K562 (cell line): ENCODE measurements at regions not wholly inside any gene's neighbourhood (a gene's known extent, or its start where the extent isn't known, plus 50 kb on each side); places are given as distances from the start of the nearest gene placed in this dataset.

Experiments
- ATAC-seq: fragments of 200-7000 bp; cut with Tn5 transposase; 3 replicates; pipeline ENCODE4 v1.9.1; 2020; ENCODE audit warnings: moderate library complexity
- BruUV-seq: library from RNA; stranded (reverse); fragments of 400-500 nt; replicated peaks from 2 replicates; lab custom pipeline; 2021; lab: Mats Ljungman, UMichigan
- CTCF ChIA-PET: fragments of 300-600 bp; formaldehyde crosslinking; extraction: SDS; loops from one replicate; lab custom pipeline; 2021; ENCODE audit warnings: low intra/inter-chr PET ratio; lab: Yijun Ruan, JAX
- POLR2A ChIA-PET: fragments of 300-600, 350-650 bp; sonication (Branson Sonifier 250); formaldehyde crosslinking; extraction: SDS; loops from one replicate; lab custom pipeline; 2021; ENCODE audit warnings: antibody characterized with exemption, inconsistent platforms; lab: Yijun Ruan, JAX
- DNase-seq, 4 experiments: peaks; one replicate each; pipeline versions ENCODE4 v3.0.0 to v3.0.0-alpha.2; 2011 to 2018; ENCODE audit warnings: low spot score in 3 of 4, mixed read lengths in 3 of 4; ENCODE audit errors: extremely low read depth in 1 of 4
- FAIRE-seq: peaks from 2 replicates; lab custom pipeline; 2011; peaks lifted over from hg19 to GRCh38; lab: Jason Lieb, UNC
- H2AFZ ChIP-seq: 2 replicates; pipeline ENCODE4 v1.6.0; 2011; ENCODE audit warnings: low read depth, low read length, control low read depth, inconsistent platforms
- H3K27ac ChIP-seq: fragments of 200-600 bp; 3 replicates; pipeline ENCODE4 v1.8.0; 2011; ENCODE audit warnings: low read depth, mild to moderate bottlenecking, control low read depth, inconsistent platforms, low read length, moderate library complexity, mixed read lengths; ENCODE audit errors: extremely low read depth
- H3K27me3 ChIP-seq, 2 experiments: fragments of 300-600 bp in 1 of 2; 2 replicates in 1 of 2; 3 replicates in 1 of 2; pipeline versions ENCODE4 v1.6.0 to v1.8.0; 2011; ENCODE audit warnings: inconsistent platforms in 2 of 2, low read length in 2 of 2, mild to moderate bottlenecking in 1 of 2, mixed read lengths in 1 of 2, moderate library complexity in 1 of 2; ENCODE audit not compliant: control insufficient read depth in 2 of 2, insufficient read depth in 2 of 2
- H3K36me3 ChIP-seq: fragments of 300-600 bp; 3 replicates; pipeline ENCODE4 v1.8.0; 2011; ENCODE audit warnings: mild to moderate bottlenecking, low read length, inconsistent platforms; ENCODE audit not compliant: control insufficient read depth, insufficient read depth
- H3K4me1 ChIP-seq, 2 experiments: fragments of 200-600 bp in 1 of 2; replicated peaks in 1 of 2; 2 replicates in 1 of 2; 3 replicates in 1 of 2; pipeline versions ENCODE4 v1.5.1 to v1.8.0; 2011; ENCODE audit warnings: inconsistent platforms in 2 of 2, low read length in 2 of 2, mild to moderate bottlenecking in 1 of 2, mixed read lengths in 1 of 2, moderate library complexity in 1 of 2; ENCODE audit not compliant: control insufficient read depth in 2 of 2, insufficient read depth in 2 of 2
- H3K4me2 ChIP-seq: 2 replicates; pipeline ENCODE4 v1.6.1; 2011; ENCODE audit warnings: low read length, control low read depth, inconsistent platforms, mixed read lengths; ENCODE audit not compliant: insufficient read depth
- H3K4me3 ChIP-seq: fragments of 200-600 bp; sonication (generic), shearing (Covaris generic); 2 replicates; pipeline ENCODE4 v1.5.1; 2016; ENCODE audit warnings: control low read depth, inconsistent platforms
- H3K79me2 ChIP-seq: fragments of 200-600 bp; 3 replicates; pipeline ENCODE4 v1.8.0; 2011; ENCODE audit warnings: low read length, inconsistent platforms; ENCODE audit not compliant: control insufficient read depth, insufficient read depth
- H3K9ac ChIP-seq, 2 experiments: 2 replicates each; pipeline versions ENCODE4 v1.6.0 to v1.6.1; 2011; ENCODE audit warnings: low read depth in 2 of 2, low read length in 2 of 2, control low read depth in 1 of 2, inconsistent platforms in 1 of 2, mild to moderate bottlenecking in 1 of 2, mixed read lengths in 1 of 2; ENCODE audit not compliant: insufficient read depth in 1 of 2
- H3K9me1 ChIP-seq: one replicate; pipeline ENCODE4 v1.6.0; 2011; ENCODE audit warnings: inconsistent platforms, mild to moderate bottlenecking, low read length, moderate library complexity; ENCODE audit not compliant: control insufficient read depth, insufficient read depth
- H3K9me3 ChIP-seq: replicated peaks from 2 replicates; pipeline ENCODE4 v1.5.1; 2011; ENCODE audit warnings: low read depth, low read length, inconsistent platforms; ENCODE audit not compliant: control insufficient read depth, insufficient read depth
- H4K20me1 ChIP-seq: replicated peaks from 2 replicates; pipeline ENCODE4 v1.6.1; 2011; ENCODE audit warnings: low read length, inconsistent platforms, mixed read lengths; ENCODE audit not compliant: control insufficient read depth, insufficient read depth
- ATF6 ChIP-seq: sonication (generic); formaldehyde crosslinking; IDR thresholded peaks from 2 replicates; pipeline ENCODE4 v1.4.0; 2020; ENCODE audit warnings: mild to moderate bottlenecking, missing genetic modification reagents
- CREB3 ChIP-seq: fragments of 450-650 bp; conservative IDR thresholded peaks from 2 replicates; pipeline ENCODE4 v1.6.1; 2016; ENCODE audit warnings: missing genetic modification characterization, low read depth, mild to moderate bottlenecking, missing compliant biosample characterization, moderate library complexity
- HNRNPLL ChIP-seq: fragments of 200-400 bp; formaldehyde crosslinking; IDR thresholded peaks from 2 replicates; pipeline ENCODE4 v1.6.1; 2017; ENCODE audit warnings: low read length, low read depth, mild to moderate bottlenecking; ENCODE audit not compliant: poor library complexity, severe bottlenecking
- NUFIP1 ChIP-seq: fragments of 450-650 bp; IDR thresholded peaks from 2 replicates; pipeline ENCODE4 v1.6.1; 2018; ENCODE audit not compliant: partially characterized antibody
- PKNOX1 ChIP-seq: fragments of 450-650 bp; IDR thresholded peaks from 2 replicates; pipeline ENCODE4 v1.6.1; 2016
- SMAD3 ChIP-seq: fragments of 450-650 bp; formaldehyde crosslinking; conservative IDR thresholded peaks from 2 replicates; pipeline ENCODE4 v1.4.0; 2020; ENCODE audit warnings: mild to moderate bottlenecking
- TEAD1 ChIP-seq, 2 experiments: fragments of 450-650 bp in 1 of 2; sonication (generic) in 1 of 2; formaldehyde crosslinking; IDR thresholded peaks; 2 replicates each; pipeline versions ENCODE4 v1.4.0 to v1.8.0; 2020 to 2022; ENCODE audit warnings: mild to moderate bottlenecking in 2 of 2, missing genetic modification reagents in 1 of 2
- UBTF ChIP-seq, 2 experiments: IDR thresholded peaks; 2 replicates each; pipeline ENCODE4 v1.6.1; 2012; ENCODE audit warnings: improper control_type of control experiment in 2 of 2, low read depth in 2 of 2, low read length in 2 of 2, borderline replicate concordance in 1 of 2
- ZNF655 ChIP-seq: fragments of 250-450 bp; sonication (Bioruptor Pico); IDR thresholded peaks from 2 replicates; pipeline ENCODE4 v1.5.0; 2021
- in situ Hi-C: fragments of 300-500 bp; cut with MboI; formaldehyde crosslinking; loops from 4 replicates; pipeline ENCODE4 v1.15.0; 2018; ENCODE audit warnings: inconsistent platforms, mixed read lengths
- intact Hi-C: fragments of 100-400 bp; cut with micrococcal nuclease; formaldehyde crosslinking; loops from 2 replicates; pipeline ENCODE4 v1.14.2; 2022

GRCh38 chr11:130700092-130700491 is 216.2 kb downstream of the SNX19 start:
- ChIA-PET CTCF (no interaction called here), POLR2A (no interaction called here)
- intact Hi-C loops, result no loop called here
- no peak overlapping the region for H3K4me3 ChIP-seq
- no peaks in the 10 kb centered on the region; a peak in 1 of 5 replicates for H3K27me3 ChIP-seq
- no peak overlapping the region for H3K27ac ChIP-seq
- DNase-seq (no peak), FAIRE-seq (no peak), ATAC-seq (no peak)
- no peaks in the 10 kb centered on the region for H3K4me1 ChIP-seq
- H3K9me1 ChIP-seq, result no peaks in the 10 kb centered on the region
- H2AFZ ChIP-seq, result no peak overlapping the region
- no peak overlapping the region for H3K9ac ChIP-seq
- no peaks in the 10 kb centered on the region for H3K9me3 ChIP-seq
- H4K20me1 ChIP-seq, result no peaks in the 10 kb centered on the region
- no peak for TF ChIP-seq PKNOX1
- no peak for TF ChIP-seq UBTF (IDR thresholded peaks at IDR 0.05; ENCODE audit: borderline replicate concordance in 1 of 2, low read depth in 2 of 2, low read length in 2 of 2)
- no peak for TF ChIP-seq HNRNPLL
- TF ChIP-seq SMAD3, result no peak
- no peak for TF ChIP-seq ATF6 (CRISPR knock-in tag)
- no peak for TF ChIP-seq CREB3 (tag)
- TF ChIP-seq TEAD1 (CRISPR knock-in tag; IDR thresholded peaks at IDR 0.05), result no peak
- TF ChIP-seq NUFIP1, result no peak
- TF ChIP-seq ZNF655 (CRISPR knock-in tag), result no peak
- H3K36me3 ChIP-seq, result no peaks in the 10 kb centered on the region
- no peaks in the 10 kb centered on the region for H3K79me2 ChIP-seq
- in situ Hi-C loops, result no loop called here
- H3K4me2 ChIP-seq, result no peak overlapping the region
- BruUV-seq, result no TSS peak
